DMS114 treated with DMSO at 0.1 percent for 48 hours (cell line): ENCODE measurements at regions not wholly inside any gene's neighbourhood (a gene's known extent, or its start where the extent isn't known, plus 50 kb on each side); places are given as distances from the start of the nearest gene placed in this dataset.

Experiments used
- DNase-seq: peaks from one replicate; lab custom pipeline; 2025; ENCODE audit not compliant: unreplicated experiment; lab: John Stamatoyannopoulos, UW

- DNase-seq, result no peak
These were observed 256.9 kb downstream of the ATXN7L3B start for GRCh38 chr12:74794522-74794921.

- no peak for DNase-seq
These were observed 264.0 kb downstream of the ATXN7L3B start for GRCh38 chr12:74801625-74802024.

DNA sequence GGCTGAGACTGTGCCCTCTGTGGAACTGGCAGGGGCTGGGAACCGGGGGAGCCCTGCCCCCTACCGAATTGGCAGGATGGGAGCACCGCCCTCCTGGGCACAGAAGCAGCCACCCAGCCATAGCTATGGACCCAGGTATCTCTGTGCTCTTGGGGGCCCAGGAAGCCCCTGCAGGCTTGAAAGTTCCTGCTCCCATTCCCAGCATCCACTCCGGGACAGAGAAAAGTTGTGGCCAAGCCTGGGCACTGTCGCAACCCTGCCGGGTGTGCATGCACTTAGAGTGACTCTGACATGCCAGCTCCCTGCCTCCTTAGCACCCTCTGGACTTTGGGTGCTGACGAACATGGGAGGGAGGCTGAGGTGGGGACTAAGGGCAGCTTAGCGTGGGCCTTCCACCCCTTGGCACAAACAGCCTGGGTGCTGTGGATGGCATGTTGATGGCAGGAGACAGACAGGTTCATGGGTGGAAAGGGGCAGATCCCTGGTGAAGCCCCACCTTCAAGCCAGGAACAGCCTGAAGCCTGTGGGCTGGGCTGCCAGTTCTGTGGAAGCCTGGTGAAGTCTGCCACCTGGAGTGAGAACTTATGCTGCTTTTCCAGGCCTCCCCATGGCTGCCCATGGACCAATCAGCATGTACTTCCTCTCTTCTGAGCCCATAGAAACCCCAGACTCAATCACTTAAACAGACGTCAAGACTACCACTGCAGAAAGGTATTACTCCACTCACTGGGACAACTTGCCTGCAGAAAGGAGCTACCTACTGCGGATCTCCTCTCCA is 279.0 kb downstream of the ATXN7L3B start:
- no peak for DNase-seq

- DNase-seq, result no peak
These were observed 279.9 kb downstream of the ATXN7L3B start for GRCh38 chr12:74817499-74817898.

GRCh38 chr12:74818412-74818811 is 280.8 kb downstream of the ATXN7L3B start:
- no peak for DNase-seq

- DNase-seq, result no peak
These were observed 282.7 kb downstream of the ATXN7L3B start for GRCh38 chr12:74820324-74820723.

DNA sequence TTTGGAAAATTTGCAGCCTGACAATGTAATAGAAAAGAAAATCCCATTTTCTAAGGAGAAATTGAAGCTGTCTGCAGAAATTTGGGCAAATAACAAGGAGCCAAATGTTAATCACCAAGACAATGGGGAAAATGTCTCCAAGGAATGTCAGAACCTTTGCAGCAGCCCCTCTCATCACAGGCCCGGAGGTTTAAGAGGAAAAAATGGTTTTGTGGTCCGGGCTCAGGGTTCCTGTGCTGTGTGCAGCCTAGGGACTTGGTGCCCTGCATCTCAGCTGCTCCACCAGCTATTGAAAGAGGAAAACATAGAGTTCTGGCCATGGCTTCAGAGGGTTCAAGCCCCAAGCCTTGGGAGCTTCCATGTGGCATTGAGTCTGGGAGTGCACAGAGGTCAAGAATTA is 298.9 kb downstream of the ATXN7L3B start:
- no peak for DNase-seq

- DNase-seq, result no peak
These were observed 308.5 kb downstream of the ATXN7L3B start for GRCh38 chr12:74846116-74846515.

GRCh38 chr12:74847169-74847568 is 309.5 kb downstream of the ATXN7L3B start:
- DNase-seq, result no peak

- no peak for DNase-seq
These were observed 310.4 kb downstream of the ATXN7L3B start for GRCh38 chr12:74848006-74848405.

DNA sequence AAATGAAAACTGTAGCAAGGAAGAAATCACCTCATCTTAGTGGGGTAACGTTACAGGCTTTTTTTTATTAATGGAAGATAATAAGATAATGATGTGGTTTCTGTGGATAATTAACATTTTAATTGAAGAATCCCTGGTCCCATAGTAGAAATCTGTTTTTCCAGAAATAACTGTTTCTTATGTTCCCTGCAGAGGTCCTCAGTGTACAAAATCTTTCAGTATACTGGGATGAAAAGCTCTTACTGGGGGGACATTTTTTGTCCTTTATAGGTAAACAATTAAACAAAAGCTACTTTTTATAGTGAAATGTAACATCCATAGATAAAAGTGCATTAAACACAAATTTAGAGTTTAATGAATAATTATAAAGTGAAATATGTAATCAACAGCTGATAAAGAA is 312.2 kb downstream of the ATXN7L3B start:
- DNase-seq, result no peak

GRCh38 chr12:74871817-74872216 is 334.2 kb downstream of the ATXN7L3B start:
- no peak for DNase-seq

GRCh38 chr12:74885775-74886174 is 323.9 kb downstream of the KCNC2 start:
- DNase-seq, result no peak

- no peak for DNase-seq
These were observed 320.6 kb downstream of the KCNC2 start for GRCh38 chr12:74889073-74889472.

GRCh38 chr12:74889563-74890236 is 319.9 kb downstream of the KCNC2 start:
- DNase-seq, result no peak

- no peak for DNase-seq
These were observed 319.4 kb downstream of the KCNC2 start for GRCh38 chr12:74890237-74890599.

- DNase-seq, result no peak
These were observed 318.5 kb downstream of the KCNC2 start for GRCh38 chr12:74891083-74891668.

- DNase-seq, result no peak
These were observed 317.5 kb downstream of the KCNC2 start for GRCh38 chr12:74892057-74892633.

DNA sequence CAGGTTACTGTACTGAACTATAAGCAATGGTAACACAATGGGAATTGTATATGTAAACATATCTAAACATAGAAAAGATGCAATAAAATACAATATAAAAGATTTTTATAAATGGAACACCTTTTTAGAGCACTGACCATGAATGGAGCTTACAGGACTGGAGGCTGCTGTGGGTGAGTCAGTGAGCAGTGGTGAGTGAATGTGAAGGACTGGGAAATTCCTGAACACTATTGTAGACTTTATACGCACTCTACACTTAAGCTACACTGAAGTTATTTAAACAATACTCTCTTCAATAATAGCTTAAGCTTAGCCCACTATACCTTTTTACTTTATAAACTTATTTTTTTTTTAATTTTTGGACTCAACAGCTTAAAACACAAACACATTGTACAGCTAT is 313.5 kb downstream of the KCNC2 start:
- no peak for DNase-seq

DNA sequence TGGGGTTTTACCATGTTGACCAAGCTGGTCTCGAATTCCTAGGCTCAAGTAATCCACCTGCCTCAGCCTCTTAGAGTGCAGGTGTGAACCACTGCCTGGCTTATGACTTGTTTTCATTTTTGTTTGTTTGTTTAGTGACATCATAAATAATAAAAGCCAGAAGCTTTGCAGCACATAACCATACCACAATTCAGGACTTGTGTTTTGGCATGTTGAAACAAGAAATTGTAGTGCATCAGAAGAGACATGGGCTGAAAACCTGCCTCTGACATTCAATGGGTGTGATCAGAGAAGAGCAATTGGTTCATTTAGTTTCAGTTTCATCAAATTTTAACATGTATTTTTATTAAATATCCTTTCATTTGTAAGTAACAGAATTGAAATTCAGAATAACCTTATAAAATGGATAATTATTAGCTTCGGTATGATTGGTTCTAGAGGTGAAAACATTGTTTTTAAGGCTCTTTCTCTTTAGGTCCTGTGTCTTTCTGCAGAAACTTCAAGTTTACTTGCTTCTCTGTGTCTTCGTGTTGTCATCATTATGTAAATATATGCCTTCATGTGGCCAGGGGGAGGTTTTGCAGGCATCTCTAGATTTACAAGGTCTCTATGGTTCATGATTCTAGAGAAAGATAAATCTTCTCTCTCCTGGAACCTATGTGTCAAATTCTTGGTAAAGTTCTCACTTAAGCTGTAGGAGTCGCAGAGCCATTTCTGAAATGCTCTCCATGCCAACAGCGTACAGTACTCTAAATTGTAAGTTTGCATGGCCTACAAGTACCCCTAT is 312.0 kb downstream of the KCNC2 start:
- DNase-seq, result no peak
